ENCODE measurements at regions not wholly inside any gene's neighbourhood (a gene's known extent, or its start where the extent isn't known, plus 50 kb on each side); places are given as distances from the start of the nearest gene placed in this dataset.

DNA sequence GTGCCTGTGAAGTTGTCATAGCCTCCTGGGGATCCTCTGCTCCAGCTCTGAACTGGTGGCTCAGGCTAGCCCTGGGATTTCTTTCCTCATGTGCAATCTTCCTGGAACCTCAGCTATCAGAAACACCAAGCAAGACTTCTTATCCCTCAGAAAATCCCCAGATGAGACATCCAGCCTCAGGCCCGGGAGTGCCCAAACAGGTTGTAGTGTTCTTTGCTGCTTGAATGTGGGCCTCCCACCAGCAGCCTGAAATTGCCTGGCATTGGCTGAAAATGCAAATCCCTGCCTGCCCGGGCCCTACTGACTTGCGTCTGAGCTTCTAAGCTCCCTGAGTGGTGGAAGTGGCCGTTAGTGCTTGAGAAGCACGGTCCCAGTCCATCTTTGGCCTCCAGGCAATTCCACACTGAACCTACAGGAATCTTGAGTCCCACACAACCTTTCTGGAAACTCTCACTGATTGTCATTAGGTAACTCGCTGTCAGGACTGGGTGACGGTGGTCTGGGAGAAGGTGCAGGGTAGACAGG, 146.8 kb downstream of the ZBTB18 start:
- no peak for DNase-seq

DNA sequence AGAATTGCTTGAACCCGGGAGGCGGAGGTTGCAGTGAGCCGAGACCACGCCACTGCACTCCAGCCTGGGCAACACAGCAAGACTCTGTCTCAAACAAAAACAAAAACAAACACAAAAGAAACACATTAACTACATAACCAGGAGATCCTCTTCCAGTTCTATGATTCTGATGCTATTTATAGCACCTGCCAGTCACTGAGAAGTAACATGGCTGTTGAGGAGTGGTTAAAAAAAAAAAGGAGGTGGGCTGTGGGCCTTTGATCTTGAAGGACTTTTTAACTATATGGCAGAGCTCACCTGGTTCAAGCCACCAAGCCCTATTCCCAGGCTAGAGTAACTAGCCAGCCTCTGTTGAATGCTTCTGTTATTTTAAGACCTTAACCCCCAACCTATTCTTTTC, 148.8 kb downstream of the ZBTB18 start:
- DNase-seq = no peak

GRCh38 chr1:244200596-244200995, 149.5 kb downstream of the ZBTB18 start:
- no peak for DNase-seq

- DNase-seq = no peak
Observed at GRCh38 chr1:244201750-244202149, 150.7 kb downstream of the ZBTB18 start.

DNA sequence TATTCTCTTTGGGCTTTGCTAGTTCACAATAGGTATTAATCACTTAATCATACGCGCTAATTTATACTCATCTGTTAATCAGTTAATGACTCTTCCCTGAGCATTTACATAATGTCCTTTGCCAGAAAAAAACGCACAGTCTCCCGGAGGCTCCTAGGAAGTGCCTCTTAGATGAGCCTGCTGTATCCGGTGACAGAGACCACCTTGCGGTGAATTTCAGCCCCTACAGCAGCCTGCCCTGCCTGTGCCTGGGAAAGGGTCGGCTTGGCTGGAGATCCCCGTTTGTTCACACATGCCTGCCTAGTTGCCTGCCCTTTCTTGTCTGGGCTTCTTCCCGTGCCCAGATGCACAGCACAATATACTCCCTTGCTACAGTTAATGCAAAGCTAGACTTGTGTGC, 152.9 kb downstream of the ZBTB18 start:
- DNase-seq = no peak

- DNase-seq = no peak
Observed at GRCh38 chr1:244205171-244205570, 154.1 kb downstream of the ZBTB18 start.

GRCh38 chr1:244205906-244206305, 154.8 kb downstream of the ZBTB18 start:
- no peak for DNase-seq

GRCh38 chr1:244207042-244207934, 156.2 kb downstream of the ZBTB18 start:
- no peak for DNase-seq

DNA sequence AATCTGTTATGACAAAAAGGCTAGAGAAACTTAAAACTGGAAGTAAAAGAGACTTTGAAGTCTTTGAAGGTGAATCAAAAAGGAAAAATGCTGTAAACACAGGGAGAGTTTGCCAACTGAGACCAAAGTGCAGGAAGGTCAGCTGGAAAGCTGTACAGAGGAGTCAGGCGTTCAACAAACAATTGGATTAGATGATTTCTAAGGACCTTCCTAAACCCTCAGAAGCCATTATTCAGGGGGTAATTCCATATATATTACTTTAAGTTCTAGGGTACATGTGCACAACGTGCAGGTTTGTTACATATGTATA, 156.8 kb downstream of the ZBTB18 start:
- no peak for DNase-seq

- no peak for DNase-seq
Observed at GRCh38 chr1:244209955-244210354, 158.9 kb downstream of the ZBTB18 start.

DNA sequence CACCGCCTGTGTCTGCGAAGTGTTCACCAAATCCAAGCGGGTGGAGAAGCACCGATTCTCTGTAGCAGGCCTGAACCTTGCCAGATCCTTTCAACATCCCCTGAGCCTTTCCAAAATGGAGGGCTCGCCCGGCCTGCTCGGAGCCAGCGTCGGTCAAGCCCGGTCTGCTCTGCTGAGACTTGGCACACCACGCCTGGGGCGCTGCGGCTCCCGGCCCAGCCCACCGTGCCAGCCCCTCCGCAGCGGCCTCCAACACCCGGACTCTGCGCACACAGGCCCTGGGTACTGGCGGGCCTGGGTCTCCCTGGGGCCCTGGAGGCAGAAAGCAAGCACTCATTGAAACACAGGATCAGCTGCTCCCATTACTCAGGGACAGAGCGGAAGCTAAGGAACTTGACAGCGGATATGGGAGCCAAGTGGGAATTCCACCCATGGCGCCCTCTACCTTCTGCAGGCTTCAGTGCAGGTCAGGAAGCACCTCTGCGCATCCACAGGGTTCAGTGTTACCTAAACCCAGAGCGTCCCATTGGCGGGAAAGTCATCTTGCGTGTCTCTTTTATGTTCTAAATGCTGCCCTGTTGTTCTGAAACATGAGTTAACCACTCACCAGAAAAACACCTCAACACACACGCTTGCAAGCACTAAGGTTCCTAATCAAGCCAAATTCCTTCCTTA, 159.9 kb downstream of the ZBTB18 start:
- DNase-seq = no peak

DNA sequence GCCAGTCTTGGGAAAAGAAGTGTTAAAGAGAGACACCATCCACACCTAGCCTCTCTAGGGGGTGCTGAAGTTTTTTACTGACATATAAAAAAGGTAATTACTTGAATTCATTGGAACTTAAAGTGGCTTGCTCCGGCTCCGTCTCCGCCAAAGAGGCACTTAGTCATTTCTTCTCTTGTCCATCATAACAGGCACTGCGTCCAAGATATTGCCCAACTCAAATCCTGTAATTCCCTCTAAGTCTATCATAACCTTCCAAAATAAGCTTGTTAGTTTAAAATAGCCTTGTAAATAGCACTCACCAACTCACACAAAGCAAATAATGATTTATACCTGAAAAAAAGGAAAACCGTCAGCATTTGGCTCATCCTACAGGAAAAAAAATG, 160.5 kb downstream of the ZBTB18 start:
- DNase-seq = no peak

DNA sequence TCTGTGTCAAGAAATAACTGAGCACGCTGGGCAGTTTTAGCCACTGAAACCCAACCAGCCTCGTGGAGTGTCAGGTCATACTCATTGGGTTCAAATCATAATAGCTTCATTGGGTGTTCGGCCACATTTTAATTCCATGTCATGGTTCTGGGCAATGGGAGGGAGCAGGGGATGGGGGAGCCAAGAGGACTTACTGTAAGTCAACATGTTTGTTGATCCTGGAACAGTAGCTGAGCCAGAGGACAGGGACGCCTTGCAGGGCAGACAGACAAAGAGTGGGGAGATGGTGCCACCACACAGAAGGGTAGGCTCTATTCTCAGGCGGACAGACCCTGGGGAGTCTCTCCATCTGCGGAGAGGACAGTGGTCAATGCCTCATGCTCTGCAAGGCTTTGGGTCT, 161.1 kb downstream of the ZBTB18 start:
- DNase-seq = no peak

DNA sequence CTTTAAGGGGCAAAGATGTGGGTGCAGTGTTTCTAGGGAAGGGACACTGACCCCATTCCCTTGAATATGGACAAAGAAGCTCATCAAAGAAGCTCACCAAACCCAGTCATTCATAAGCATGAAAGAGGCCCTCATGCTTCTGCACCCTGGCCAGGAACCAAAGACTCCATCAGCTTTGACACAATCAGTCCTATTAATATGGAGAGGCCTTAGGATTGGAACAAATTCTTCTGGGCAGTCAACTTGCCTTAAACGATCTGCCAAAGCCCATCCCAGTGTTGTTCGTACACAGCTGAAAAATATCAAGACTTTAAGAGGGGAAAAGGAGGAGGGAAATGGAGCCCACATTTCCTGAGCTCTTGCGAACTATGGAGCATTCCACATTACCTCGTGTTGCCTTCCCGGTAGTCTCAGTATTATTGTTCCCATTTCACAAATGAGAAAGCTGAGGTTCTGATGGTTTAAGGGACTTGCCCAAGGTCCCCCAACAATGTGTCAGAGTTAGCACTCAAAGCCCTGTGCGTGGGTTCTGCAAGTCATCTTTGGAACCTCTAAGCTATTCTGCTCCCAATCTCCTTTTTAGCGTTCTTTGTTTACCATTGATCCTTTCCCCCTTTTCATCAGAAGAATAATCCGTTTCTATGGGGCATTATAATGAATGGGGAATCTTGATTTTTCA, 161.9 kb downstream of the ZBTB18 start:
- DNase-seq = no peak

GRCh38 chr1:244214009-244214967, 163.2 kb downstream of the ZBTB18 start:
- no peak for DNase-seq

DNA sequence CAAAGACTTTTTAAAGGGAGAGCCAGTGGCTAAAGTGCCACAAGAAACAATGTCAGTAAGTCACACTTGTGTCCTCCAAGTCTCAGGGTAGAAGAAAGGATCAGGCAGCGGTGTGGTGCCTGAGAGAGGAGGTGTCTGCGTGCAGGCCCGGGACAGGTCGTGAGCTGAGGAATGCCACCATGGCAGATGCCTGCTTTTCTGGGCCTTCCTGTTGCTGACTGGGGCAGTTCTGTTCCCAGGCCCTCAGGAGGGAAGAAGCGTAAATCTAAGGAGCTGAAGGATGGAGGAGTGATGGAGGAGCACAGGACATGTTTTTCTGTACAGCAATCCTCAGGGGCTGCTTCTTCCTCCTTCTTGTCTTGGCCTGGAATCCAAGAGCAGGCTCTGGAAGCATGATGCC, 165.8 kb downstream of the ZBTB18 start:
- DNase-seq = no peak

DNA sequence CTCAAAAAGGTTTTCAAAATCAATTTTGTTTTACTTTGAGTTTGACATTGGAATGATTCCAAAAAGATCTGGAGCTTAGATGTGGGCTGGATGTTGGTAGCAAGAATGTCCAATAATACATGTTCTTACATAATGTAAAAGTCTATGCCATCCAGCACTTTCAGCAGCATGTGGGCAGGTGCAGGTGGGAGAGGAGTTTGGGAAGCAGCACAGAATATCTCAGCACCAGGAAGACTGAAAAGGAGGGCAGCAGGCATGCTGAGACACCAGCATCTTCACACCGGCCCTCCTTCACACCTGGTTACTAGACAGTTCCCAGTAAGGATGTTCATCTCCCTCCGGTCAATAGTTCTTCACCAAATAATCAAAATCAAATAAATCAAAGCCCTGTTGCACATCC, 166.6 kb downstream of the ZBTB18 start:
- no peak for DNase-seq

DNA sequence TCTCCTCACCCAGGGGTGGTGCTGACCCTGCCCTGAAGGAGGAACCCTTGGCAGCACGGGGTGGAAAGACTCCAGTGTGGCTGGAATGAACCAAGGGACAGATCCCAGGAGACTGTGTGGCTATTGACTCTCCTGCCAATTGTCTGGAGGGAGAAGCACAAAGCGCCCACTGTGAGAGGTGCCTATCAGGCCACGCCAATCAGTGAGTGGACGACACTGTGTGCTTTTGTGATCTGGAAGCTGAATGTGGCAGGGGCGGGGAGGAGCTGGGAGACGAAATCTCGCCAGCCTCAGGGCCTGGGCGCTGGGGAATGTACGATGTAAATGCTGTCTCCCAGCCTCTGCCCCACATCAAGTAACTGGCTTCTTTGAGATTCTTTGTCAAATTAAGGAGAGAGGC, 167.1 kb downstream of the ZBTB18 start:
- no peak for DNase-seq

DNA sequence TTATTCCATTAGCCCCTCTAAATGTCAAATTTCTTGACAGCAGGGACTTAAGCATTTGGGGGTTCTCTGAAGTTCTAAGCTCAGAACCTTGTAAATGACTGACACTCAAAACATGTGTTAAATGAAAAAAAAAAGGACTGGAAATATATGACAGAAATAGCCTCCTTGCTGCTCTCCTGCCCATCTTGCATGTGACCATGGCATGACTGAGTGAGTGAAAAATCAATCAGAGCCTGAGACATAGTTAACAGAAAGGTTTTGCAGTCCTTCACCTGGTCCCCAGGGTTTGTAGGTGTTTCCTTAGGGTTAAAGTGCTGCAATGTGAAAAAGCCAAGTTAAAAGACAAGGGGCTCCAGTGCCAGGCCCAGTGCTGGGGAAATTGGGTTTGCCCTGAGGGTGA, 168.1 kb downstream of the ZBTB18 start:
- no peak for DNase-seq

GRCh38 chr1:244219802-244220201, 168.7 kb downstream of the ZBTB18 start:
- DNase-seq = no peak

- no peak for DNase-seq
Observed at GRCh38 chr1:244220410-244220809, 169.3 kb downstream of the ZBTB18 start.

- no peak for DNase-seq
Observed at GRCh38 chr1:244221991-244222390, 170.9 kb downstream of the ZBTB18 start.
